ENCODE measurements at regions not wholly inside any gene's neighbourhood (a gene's known extent, or its start where the extent isn't known, plus 50 kb on each side); places are given as distances from the start of the nearest gene placed in this dataset.

DNA sequence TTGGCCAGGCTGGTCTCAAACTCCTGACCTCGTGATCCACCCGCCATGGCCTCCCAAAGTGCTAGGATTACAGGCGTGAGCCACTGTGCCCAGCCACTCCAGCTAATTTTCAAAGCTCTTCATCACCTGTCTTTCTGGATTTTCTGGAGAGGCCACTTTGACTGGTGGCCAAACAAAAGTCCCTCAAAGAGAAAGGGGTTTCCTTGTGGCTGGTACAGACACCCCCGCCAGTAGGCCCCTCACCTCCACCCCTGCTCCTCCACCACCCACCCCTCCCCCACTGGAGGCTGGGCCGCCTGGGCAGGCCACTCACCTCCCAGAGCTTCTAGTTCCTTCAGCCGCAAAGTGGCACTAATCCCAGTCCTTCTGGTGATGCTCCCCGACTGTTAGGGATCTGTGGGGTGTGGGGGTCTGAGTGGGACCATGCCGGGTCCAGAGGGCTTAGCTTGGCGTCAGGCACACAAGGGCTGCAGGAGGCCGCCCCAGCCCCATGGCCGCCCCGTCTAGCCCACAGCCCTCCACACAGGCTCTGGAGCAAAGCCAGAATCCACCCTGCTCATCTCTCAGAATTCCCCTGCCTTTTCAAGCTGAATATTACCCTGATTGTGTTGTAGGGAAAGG, 182.0 kb upstream of the IER5L start:
- DNase-seq (ENCODE audit: low read depth, low spot score): no peak

- DNase-seq (ENCODE audit: low read depth, low spot score): no peak
Observed at GRCh38 chr9:129359162-129359811, 181.2 kb upstream of the IER5L start.

GRCh38 chr9:129358621-129359154, 180.6 kb upstream of the IER5L start:
- no peak for DNase-seq (ENCODE audit: low read depth, low spot score)

DNA sequence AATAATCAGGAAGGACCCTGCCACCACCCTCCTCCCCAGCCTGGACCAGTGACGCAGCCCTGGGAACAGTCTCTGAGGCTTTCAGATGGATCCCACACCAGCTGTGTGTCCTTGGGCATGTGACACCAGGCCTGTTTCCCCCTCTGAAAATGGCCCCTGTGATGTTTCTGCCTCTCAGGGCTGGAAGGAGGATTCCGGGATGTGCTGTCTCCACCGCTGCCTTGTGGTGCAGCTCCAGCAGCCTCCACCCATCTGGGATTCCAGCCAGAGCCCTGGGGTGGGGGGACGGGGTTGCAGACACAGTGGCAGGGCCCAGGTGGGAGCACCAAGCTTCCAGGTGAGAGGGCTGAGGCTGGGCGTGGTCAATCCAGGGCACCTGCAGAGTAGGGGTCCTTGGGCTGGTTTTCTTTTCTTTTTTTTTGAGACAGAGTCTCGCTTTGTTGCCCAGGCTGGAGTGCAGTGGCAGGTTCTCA, 179.7 kb upstream of the IER5L start:
- DNase-seq (ENCODE audit: low read depth, low spot score): no peak

GRCh38 chr9:129356871-129357772, 179.1 kb upstream of the IER5L start:
- DNase-seq (ENCODE audit: low read depth, low spot score): no peak

GRCh38 chr9:129355631-129356030, 177.6 kb upstream of the IER5L start:
- DNase-seq (ENCODE audit: low read depth, low spot score): no peak

DNA sequence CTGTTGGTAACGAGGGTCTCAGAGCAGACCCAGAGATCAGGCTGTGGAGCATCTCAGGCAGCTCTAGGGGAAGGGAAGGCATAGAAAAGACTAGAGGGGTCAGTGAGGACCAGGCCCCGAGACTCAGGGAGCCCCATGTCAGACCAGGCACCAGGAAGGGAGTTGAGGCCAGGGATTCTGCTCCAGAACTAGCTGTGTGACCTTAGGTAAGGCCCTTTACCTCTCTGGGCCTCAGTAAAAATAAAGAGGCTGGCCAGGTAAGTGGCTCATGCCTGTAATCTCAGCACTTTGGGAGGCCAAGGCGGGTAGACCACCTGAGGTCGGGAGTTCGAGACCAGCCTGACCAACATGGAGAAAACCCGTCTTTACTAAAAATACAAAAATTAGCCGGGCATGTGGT, 176.4 kb upstream of the IER5L start:
- no peak for DNase-seq (ENCODE audit: low read depth, low spot score)

GRCh38 chr9:129353697-129354336, 175.8 kb upstream of the IER5L start:
- no peak for DNase-seq (ENCODE audit: low read depth, low spot score)

GRCh38 chr9:129352146-129352865, 174.2 kb upstream of the IER5L start:
- DNase-seq (ENCODE audit: low read depth, low spot score): no peak

DNA sequence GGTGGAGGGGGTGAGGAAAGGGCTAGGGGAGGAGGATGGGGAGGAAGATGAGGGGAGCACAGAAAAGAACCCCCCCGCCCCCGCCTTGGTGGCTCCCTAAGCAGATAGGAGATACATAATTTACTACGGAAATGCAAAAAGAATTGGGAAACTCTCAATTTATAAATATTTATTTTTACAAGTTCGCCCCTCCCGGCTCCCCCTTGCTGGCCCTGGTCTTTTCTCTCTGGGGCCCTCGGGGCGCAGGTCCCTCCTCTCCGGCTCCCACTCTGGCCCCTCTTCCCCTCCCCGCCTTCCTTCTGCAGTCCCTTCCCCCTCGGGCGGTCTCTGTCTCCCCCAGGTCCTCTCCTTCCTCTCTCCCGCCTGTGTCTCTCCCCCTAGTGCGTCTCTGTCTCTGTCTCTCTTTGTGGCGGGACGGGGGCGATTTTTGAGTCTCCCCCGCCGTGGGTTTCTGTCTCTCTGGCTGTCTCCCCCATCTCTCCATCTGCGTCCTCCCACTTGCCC, 173.6 kb upstream of the IER5L start:
- DNase-seq (ENCODE audit: low read depth, low spot score): no peak

- no peak for DNase-seq (ENCODE audit: low read depth, low spot score)
Observed at GRCh38 chr9:129351058-129351641, 173.1 kb upstream of the IER5L start.

- DNase-seq (ENCODE audit: low read depth, low spot score): no peak
Observed at GRCh38 chr9:129350143-129350935, 172.3 kb upstream of the IER5L start.

- DNase-seq (ENCODE audit: low read depth, low spot score): no peak
Observed at GRCh38 chr9:129349665-129349947, 171.5 kb upstream of the IER5L start.

DNA sequence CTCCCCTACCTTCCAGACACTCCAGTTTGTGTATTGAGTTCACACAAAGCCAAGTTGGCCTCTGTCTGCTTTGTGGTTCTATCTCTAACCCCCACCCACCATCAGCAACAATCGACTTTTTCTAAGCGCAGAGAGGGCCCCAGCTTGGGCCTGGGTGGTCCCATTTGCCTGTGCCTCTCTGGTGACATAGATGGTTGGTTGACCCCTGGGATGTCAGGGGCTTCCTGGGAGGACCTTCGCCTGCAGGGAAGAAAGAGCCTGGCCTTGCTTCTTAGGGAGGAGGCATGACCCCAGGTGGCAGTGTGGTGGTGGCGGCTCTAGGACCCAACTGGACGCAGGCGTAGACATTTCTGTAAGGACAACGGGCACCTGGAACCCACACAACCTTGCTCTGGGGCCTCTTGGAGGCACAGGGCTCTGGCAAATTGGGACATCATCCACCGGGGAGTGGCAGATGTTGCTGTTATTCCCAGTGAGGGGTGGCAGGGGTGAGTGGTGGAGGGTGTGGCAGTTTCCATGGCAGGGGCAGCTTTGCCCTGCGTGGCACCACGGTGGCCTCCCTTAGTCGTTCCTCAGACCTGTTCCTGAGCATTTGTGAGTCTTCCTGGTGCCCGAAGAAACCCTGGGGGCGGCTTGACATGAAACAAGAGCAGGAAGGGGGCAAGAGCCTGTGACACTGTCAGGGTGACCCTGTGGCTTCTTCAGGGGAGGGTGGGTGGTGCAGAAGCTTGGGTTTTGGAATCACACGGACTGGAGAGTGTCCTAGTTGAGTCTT, 171.0 kb upstream of the IER5L start:
- DNase-seq (ENCODE audit: low read depth, low spot score): no peak

DNA sequence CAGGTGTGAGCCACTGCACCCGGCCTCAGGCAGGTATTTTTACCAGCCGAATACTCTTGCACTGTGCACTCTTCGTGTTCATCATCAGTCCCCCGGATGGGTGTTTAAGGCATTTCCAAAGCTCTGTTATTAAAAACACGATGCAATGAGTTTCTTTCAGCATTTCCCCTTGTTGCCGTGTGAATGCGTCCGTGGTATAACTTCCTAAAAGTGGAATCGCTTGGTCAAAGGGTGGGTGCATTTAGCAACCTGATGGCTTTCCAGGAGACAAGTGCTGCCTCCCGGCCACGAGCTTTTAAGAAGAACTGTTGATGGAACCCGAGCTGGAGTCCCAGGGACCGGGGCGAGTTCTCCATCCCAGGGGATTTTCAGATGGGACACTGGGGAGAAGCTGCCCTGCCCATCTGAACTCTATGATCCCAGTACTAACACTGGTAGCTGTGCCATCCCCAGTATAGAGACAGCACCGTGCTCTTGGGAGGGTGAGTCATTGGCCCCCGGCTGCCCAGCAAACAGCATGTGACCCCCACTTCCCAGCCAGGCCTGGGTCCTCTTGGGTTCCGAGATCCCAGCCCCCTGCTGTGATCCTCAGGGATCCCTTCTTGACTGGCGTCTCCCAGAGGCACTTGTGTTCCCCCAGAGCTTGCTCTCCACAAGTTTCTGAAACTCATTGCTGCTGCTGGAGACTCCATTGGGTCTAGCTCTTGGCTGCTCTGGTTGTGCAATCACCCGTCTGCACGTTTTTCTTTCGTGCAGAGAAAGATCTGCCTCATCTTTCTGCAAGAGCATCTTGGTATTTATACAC, 169.5 kb upstream of the IER5L start:
- DNase-seq (ENCODE audit: low read depth, low spot score): no peak

DNA sequence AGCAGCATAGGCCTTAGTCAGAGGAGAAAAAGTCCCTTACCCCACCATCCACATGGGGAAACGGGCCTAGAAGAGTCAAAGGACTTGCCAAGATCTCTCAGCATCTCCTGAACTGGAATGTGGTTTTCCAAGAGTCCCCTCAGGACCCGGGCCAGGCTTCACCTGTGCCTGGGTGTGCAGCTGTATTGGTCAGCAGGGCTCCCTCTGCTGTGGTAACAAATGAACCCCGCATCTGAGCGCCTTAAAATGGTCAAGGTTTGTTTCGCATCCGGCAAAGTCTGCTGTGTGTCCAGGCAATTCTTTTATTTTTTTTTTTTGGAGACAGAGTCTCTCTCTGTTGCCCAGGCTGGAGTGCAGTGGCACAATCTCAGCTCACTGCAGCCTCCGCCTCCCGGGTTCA, 168.0 kb upstream of the IER5L start:
- DNase-seq (ENCODE audit: low read depth, low spot score): no peak

- DNase-seq (ENCODE audit: low read depth, low spot score): no peak
Observed at GRCh38 chr9:129344641-129345495, 166.8 kb upstream of the IER5L start.

Measured in activated CD4-positive, CD25-positive, alpha-beta regulatory T cell treated with anti-CD3 and anti-CD28 coated beads, Interleukin-2, amount 50 U/mL, for 16 hours (primary cell).